ENCODE measurements at regions not wholly inside any gene's neighbourhood (a gene's known extent, or its start where the extent isn't known, plus 50 kb on each side); places are given as distances from the start of the nearest gene placed in this dataset.
"Not testable (repeated sequence)": the region's sequence is repeated elsewhere in the genome, so short reads cannot be mapped to it uniquely, and the experiment has no call there.

DNA sequence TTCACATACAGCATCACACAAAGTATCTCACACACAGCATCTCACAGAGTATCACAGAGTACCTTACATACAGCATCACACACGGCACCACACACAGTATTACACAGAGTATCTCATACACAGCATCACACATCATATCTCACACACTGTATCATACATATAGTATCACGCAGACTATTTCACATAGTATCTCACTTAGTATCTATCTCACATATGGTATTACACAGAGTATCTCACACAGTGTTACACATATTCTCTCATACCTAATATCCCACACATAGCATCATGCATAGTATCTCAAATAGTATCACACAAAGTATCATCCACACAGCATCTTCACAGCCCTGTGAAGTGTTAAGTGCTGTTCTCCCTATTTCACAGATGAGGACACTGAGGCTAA, 121.5 kb upstream of the RAB4A start:
- Histone ChIP-seq H3K79me2 (ENCODE audit: low read length) (no peaks in the 10 kb centered on the region), H3K9ac (ENCODE audit: low read length) (no peak overlapping the region), H3K27me3 (ENCODE audit: low read depth, low read length) (peaks cover 37% of the 10 kb centered on the region; the same call in 1 of the 2 replicates), H3K36me3 (replicated peaks; ENCODE audit: low read depth, low read length) (no peaks in the 10 kb centered on the region), H3K27ac (ENCODE audit: low read length) (no peak overlapping the region), H3K4me1 (ENCODE audit: low read length) (no peaks in the 10 kb centered on the region), H3K4me2 (ENCODE audit: low read length) (no peak overlapping the region), H3K4me3 (ENCODE audit: low read length) (no peak overlapping the region), H2AFZ (ENCODE audit: low read depth, low read length) (no peak overlapping the region), H4K20me1 (ENCODE audit: insufficient read depth, low read length) (no peaks in the 10 kb centered on the region), H3K9me3 (ENCODE audit: insufficient read depth, low read length) (no peaks in the 10 kb centered on the region)
- no peak for TF ChIP-seq EZH2phosphoT487 (IDR thresholded peaks at IDR 0.05; ENCODE audit: low read depth)
- TF ChIP-seq, protein P1, sequence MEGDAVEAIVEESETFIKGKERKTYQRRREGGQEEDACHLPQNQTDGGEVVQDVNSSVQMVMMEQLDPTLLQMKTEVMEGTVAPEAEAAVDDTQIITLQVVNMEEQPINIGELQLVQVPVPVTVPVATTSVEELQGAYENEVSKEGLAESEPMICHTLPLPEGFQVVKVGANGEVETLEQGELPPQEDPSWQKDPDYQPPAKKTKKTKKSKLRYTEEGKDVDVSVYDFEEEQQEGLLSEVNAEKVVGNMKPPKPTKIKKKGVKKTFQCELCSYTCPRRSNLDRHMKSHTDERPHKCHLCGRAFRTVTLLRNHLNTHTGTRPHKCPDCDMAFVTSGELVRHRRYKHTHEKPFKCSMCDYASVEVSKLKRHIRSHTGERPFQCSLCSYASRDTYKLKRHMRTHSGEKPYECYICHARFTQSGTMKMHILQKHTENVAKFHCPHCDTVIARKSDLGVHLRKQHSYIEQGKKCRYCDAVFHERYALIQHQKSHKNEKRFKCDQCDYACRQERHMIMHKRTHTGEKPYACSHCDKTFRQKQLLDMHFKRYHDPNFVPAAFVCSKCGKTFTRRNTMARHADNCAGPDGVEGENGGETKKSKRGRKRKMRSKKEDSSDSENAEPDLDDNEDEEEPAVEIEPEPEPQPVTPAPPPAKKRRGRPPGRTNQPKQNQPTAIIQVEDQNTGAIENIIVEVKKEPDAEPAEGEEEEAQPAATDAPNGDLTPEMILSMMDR (IDR thresholded peaks at IDR 0.05; ENCODE audit: low read depth, low read length) = no peak

DNA sequence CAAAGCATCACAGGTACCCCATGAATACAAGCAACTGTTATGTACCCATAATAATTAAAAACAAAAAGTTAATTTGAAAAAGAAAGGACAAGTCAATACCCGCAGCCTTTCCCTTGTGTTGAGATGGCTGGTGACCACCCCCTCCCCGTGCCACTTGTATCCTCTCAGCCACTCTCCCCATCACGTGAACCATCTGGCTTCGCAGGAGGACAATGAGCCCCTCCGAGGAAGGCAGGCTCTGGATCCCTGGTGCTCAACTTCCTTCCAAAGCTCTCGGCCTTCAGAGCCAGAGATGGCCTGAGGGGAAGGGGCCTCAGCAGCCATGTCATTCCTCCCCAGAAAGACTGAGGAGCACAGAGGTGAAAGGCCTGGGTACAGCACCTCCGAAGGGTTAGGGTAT, 120.4 kb upstream of the RAB4A start:
- TF ChIP-seq, protein P1 (IDR thresholded peaks at IDR 0.05; ENCODE audit: low read depth, low read length) = no peak
- no peak for TF ChIP-seq EZH2phosphoT487 (IDR thresholded peaks at IDR 0.05; ENCODE audit: low read depth)
- Histone ChIP-seq H3K27me3 (ENCODE audit: low read depth, low read length) (peaks cover 37% of the 10 kb centered on the region; the same call in 1 of the 2 replicates), H3K4me1 (ENCODE audit: low read length) (peaks cover 5% of the 10 kb centered on the region), H3K9ac (ENCODE audit: low read length) (no peak overlapping the region), H2AFZ (ENCODE audit: low read depth, low read length) (no peak overlapping the region), H3K9me3 (ENCODE audit: insufficient read depth, low read length) (no peaks in the 10 kb centered on the region), H3K4me2 (ENCODE audit: low read length) (no peak overlapping the region), H3K36me3 (replicated peaks; ENCODE audit: low read depth, low read length) (no peaks in the 10 kb centered on the region), H3K79me2 (ENCODE audit: low read length) (no peaks in the 10 kb centered on the region), H3K4me3 (ENCODE audit: low read length) (no peak overlapping the region), H4K20me1 (ENCODE audit: insufficient read depth, low read length) (no peaks in the 10 kb centered on the region), H3K27ac (ENCODE audit: low read length) (no peak overlapping the region)

DNA sequence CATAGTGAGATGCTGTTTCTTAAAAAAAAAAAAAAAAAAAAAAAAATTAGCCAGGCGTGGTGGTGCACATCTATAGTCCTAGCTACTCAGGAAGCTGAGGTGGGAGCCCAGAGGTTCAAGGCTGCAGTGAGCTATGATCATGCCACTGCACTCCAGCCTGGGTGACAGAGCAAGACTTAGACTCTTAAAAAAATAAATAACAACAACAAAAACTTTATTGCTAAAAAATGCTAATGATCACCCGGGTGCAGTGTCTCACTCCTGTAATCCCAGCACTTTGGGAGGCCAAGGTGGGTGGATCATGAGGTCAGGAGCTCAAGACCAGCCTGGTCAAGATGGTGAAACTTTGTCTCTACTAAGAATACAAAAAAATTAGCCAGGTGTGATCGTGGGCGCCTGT, 119.5 kb upstream of the RAB4A start:
- H3K27me3 ChIP-seq (ENCODE audit: low read depth, low read length) = peaks cover 30% of the 10 kb centered on the region; the same call in 1 of the 2 replicates
- H3K9ac ChIP-seq (ENCODE audit: low read length); H3K36me3 ChIP-seq (replicated peaks; ENCODE audit: low read depth, low read length); H3K27ac ChIP-seq (ENCODE audit: low read length); H2AFZ ChIP-seq (ENCODE audit: low read depth, low read length); H3K79me2 ChIP-seq (ENCODE audit: low read length); H3K4me2 ChIP-seq (ENCODE audit: low read length); H4K20me1 ChIP-seq (ENCODE audit: insufficient read depth, low read length); H3K9me3 ChIP-seq (ENCODE audit: insufficient read depth, low read length); H3K4me3 ChIP-seq (ENCODE audit: low read length); H3K4me1 ChIP-seq (ENCODE audit: low read length): not testable (repeated sequence)

DNA sequence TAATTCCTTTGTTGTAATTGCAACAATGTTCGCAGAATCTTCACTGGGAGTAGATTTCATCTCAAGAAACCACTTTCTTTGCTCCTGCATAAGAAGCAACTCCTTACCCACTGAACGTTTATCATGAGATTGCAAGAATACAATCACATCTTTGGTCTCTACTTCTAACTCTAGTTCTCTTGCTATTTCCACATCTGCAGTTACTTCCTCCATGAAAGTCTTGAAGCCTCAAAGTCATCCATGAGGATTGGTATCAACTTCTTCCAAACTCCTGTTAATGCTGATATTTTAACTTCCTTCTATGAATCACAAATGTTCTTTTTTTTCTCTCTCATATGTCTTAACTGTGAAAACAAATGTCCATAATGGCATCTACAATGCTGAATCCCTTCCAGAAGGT, 118.6 kb upstream of the RAB4A start:
- H3K27ac ChIP-seq (ENCODE audit: low read length) = no peak overlapping the region
- H2AFZ ChIP-seq (ENCODE audit: low read depth, low read length) = no peak overlapping the region
- H3K4me3 ChIP-seq (ENCODE audit: low read length) = no peak overlapping the region
- H3K79me2 ChIP-seq (ENCODE audit: low read length) = no peaks in the 10 kb centered on the region
- TF ChIP-seq, protein P1 (IDR thresholded peaks at IDR 0.05; ENCODE audit: low read depth, low read length) = no peak
- no peak for TF ChIP-seq EZH2phosphoT487 (IDR thresholded peaks at IDR 0.05; ENCODE audit: low read depth)
- H3K9ac ChIP-seq (ENCODE audit: low read length) = no peak overlapping the region
- no peaks in the 10 kb centered on the region for H3K9me3 ChIP-seq (ENCODE audit: insufficient read depth, low read length)
- H3K4me2 ChIP-seq (ENCODE audit: low read length) = no peak overlapping the region
- H4K20me1 ChIP-seq (ENCODE audit: insufficient read depth, low read length) = no peaks in the 10 kb centered on the region
- H3K27me3 ChIP-seq (ENCODE audit: low read depth, low read length) = peaks cover 21% of the 10 kb centered on the region; the same call in 1 of the 2 replicates
- peaks cover 9% of the 10 kb centered on the region for H3K4me1 ChIP-seq (ENCODE audit: low read length)
- H3K36me3 ChIP-seq (replicated peaks; ENCODE audit: low read depth, low read length) = no peaks in the 10 kb centered on the region

All from OCI-LY3 (cell line).